ENCODE measurements at regions not wholly inside any gene's neighbourhood (a gene's known extent, or its start where the extent isn't known, plus 50 kb on each side); places are given as distances from the start of the nearest gene placed in this dataset.
A peak's percentile ranks its signal among the peaks of the same experiment; 100 is the strongest.
"Not testable (repeated sequence)": the region's sequence is repeated elsewhere in the genome, so short reads cannot be mapped to it uniquely, and the experiment has no call there.

DNA sequence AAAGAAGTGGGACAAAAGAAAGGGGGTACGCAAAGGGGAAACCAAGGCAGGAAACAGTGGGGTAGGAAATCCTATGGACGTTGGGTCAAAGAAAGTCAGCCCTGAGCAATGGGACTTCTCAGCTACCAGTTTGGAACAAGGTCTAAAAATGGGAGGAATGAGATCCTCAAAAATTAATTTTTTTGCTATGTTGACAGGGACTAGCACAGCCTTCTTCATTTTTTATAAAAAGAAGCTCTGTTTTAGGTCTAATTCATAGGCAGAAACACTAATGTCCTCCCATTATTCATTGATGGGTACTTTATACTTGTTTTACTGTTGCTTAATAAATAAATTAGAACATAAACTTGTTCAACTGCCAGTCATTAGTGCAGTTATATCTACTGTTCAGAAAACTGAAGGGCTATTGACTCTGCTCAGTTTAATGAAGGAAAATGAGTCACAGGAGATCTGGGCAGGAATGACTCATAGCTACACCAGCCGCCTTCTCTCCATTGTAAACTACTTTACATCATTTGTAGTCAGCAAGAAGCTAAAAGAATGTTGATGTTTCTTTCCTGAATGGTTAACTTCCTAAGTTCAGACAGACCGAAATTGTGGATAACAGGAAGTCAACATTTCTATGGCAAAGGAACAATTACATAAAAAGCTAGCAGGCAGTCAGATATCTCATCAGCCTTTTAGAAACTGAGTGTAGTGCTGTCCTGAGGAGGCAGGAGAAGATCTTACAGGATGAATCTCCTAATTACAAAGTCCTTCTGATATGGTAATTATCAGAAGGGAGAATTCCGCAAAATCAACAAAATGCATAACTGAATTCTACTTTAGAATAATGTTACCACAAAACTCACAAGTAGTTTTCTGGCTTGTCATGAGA, 356.4 kb upstream of the PKN2 start:
- DNase-seq: peak; percentile 6

DNA sequence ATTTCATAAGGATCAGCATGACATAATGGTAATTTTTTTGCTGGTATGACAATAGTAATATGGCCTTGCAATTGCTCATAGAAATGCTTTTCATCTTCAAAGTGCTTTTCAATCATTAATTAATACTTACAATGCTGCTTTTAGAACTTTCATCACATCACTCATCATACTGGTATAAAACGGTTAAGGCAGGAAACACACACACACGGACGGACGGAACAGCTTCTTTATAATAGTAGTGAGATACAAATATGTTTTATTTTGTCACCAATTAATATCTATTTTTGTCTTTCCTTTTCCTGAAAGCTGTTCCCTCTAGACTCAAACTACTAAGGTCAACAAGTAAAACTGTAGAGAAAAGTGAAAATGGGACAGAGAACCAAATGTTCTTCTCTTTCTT, 353.9 kb upstream of the PKN2 start:
- no peak for DNase-seq

DNA sequence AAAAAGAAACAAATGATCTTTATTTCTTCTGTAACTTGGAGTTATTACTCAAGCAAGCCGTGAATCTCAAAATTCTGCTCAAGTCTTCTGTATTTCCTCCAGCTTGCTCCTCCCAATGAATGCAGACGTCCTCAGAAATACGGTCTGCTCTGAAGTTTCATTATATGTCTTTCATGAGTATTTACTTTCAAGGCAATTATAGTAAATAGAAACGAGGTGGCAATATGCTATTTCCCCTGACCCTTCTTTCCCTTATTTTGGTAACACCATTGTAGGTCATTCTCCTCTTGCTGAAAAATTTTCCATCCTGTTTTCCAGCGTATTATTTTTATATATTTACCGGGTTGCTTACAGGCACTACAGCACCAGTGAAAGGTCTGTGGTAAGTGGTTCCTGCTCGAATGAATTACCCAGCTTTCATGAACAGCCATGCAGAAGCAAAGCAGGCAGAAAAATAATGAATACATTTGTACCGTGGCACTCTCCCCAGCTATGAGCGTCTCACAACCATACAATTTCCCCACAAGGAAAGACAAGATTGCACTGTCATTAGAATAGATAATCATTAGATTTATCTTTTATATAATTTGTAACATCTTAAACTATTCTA, 350.9 kb upstream of the PKN2 start:
- no peak for DNase-seq

DNA sequence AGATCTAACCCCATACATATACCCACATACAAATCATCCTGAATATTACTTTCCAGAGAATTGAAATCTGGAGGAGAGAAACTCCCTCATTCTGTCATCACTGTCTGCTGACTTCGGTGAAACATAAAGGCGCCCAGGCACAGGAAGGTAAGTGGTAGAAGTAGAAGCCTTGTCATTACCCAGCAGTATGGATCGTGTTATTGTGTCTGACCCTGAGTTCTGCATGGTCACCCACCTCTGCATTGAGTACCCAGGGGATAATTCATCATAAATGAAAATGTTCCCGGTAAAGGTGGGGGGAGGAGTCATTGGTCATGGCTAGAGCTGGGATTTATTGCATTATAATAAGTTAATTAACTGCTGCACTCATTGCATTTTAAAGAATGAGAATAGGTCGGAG, 342.6 kb upstream of the PKN2 start:
- peak; percentile 11 for DNase-seq

DNA sequence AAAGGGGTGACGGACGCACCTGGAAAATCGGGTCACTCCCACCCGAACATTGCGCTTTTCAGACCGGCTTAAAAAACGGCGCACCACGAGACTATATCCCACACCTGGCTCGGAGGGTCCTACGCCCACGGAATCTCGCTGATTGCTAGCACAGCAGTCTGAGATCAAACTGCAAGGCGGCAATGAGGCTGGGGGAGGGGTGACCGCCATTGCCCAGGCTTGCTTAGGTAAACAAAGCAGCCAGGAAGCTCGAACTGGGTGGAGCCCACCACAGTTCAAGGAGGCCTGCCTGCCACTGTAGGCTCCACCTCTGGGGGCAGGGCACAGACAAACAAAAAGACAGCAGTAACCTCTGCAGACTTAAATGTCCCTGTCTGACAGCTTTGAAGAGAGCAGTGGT, 342.0 kb upstream of the PKN2 start:
- not testable (repeated sequence) for DNase-seq

DNA sequence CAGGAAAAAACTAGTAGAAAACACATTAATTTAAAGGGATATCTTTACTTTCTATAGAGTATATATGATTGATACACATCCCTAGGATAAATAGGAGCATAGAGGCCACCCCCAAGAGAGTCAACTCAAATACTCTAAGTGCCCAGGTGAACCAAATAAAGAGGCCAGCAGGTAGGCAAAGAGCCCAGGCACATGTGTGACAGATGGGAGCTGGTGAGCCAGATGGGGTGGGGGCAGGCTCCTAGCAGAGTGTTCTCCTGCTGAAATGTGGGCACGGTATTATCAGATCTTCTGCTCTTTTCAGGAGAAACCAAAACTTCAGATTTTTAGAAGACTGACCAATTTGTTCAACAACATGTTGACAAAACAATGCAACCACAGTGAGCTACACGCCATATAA, 333.4 kb upstream of the PKN2 start:
- DNase-seq: no peak

DNA sequence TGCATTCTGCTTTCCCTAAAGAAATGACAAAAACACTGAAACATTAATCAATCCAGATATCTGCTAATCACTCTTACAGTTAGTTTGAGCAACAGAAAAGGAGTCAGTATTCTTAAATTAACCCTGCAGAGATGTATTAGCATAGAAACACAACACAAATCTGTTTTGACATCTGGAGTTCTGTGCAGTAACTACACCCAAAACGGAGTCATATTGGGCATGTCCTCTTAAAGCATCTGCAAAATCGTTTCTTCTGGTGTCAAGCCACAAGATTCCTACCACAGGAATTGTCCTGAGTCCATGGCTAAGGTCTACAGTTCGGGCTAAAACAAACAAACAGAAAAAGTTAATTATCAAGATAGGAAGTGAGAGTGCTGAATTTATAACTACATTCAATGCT, 332.1 kb upstream of the PKN2 start:
- no peak for DNase-seq

DNA sequence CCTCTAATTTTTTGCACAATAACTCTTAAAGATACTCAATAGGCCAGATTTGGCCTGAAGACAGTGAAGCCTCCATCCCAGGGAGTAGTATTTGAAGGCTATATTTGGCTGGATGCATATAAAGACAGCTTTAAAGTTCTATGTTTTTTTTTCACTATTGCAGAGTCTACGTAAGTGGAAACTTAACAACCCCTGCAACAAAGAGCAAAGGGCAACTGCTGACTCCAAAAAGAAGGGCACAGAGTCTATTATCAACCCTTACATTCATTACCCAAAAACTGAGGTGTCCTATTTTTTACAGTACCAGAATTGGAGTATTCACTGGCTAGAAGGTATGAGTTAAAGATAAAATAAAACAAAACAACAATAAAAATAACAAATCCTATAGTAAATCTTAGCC, 329.8 kb upstream of the PKN2 start:
- DNase-seq: no peak

DNA sequence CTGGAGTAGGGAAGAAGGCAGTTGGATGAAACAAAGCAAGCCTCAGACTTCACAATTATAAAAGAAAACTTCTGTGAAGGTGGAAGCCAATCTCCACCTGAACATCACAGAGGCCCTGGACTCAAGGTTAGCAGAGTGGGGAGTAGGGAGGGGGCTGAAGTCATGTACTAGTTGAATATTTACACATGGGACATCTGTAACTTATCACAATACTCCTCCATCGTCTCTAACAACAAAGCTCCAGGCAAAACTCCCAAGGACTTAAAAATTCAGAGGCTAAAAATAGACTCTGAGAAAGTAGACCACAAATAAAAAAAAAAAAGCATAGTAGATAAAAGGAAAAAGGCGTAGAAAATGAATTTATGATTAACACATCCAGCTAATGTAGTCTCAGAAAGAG, 326.3 kb upstream of the PKN2 start:
- no peak for DNase-seq

DNA sequence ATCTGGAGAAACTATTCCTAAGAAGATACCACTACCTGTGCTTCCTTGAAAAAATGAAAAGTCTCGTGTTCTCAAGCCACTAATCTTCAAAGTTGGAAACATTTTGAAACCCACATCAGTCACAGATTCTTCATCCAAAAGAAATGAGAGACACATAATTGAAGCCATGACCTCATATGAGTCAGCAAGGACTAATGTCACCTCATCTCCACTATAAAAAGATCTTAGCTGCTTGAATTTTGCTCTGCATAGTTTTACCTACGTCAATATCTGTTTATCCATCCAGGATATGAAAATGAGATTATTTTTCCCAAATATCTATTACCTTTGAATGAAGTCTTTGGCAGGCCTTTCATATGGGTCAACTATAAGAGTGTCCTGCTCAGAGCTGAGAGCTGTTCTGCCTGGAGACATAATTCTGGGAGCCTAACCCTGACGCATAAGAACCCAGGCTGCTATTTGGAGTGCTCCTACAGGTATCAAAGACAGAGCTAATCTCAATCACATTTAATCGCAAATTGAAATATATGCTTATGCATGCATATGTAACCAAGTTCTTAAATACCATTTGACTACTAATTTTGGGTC, 312.5 kb upstream of the PKN2 start:
- no peak for DNase-seq

DNA sequence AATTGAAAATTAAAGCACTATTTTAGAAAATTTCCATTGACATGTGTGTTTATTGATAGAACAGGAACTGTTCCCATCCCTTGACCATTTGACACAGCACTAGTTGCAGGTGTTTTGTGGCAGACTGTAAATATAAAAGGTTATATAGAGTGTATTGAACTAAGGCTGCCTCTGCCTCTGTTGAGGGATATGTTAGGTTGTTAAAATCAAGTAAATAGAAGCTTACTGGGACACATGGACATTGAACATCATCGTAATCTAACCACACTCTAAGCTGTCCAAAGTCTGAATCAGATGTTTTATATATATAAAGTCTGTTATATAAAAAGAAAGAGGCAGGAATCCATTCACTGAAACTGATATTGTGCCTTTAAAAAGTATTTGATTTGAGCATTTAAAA, 308.1 kb upstream of the PKN2 start:
- no peak for DNase-seq

DNA sequence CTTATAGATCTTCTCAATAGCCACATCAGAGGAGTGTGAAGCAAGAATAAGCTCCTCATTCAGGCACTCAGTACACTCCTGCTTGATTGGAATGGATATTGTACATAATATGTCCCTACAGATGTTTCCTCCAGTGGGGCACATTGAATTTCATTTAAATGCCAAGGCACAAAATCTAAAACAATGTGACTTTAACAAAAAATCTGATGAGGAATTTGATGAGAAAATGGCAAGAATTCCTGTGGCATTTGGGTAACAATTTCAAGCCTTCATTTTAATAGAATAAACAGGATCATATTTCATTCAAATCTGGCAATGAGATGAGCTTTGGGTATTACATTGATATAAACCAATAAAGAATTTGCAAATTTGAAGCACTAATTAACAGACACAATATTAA, 307.7 kb upstream of the PKN2 start:
- DNase-seq: no peak

DNA sequence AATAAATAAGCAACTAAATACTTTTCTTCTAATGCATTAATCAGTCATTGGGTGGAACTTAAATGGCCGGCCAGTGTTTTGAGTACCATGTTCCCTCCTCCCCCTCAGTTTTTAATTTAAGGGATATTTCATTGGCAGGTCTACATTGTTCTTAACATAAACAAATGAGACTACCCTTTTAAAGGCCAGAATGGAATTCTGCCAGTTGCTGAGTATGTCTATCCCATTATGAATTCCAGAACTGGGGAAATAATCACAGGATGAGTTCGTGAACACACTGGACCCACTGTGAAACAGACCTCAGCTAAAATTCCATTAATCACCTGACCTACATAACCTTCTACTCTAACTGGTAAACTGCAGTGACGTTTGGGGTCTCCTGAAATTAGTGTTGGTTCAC, 305.5 kb upstream of the PKN2 start:
- no peak for DNase-seq

DNA sequence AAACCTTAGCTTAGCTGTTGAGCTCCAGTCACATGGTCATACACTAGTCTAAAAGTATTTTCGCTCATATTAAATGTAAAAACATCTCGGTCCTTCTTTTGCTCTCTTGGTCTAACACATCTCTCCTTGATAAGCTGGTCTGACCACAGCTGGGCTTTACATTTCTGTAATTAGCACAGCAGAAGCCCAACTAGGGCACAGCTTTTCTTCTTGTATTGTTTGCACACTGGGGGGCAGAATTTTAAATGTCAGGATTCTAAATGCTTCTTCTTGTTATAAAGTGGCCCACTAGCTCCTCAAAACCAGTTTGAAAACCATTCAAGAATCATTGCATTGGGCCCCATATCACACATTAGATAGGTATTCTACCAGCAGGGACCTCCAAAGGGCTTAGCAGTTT, 289.1 kb upstream of the PKN2 start:
- DNase-seq: no peak

DNA sequence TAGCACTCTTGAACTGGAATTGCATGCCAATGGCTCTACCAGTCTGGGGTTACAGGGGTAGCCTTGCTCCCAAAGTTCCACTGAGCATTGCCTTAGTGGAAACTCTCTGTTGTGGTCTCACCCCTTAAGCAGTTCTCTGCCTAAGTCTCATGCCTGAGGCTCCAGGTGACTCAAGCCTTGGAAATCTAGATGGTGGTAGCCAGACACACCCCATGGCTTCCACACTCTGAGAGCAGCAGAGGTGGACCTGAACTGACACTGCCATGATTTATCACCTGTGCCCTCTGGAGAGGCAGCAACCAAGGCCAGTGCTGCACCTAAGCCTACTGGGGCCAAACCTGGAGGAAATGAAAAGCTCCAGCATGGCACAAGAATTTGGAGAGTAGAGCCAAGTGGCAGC, 285.7 kb upstream of the PKN2 start:
- no peak for DNase-seq

DNA sequence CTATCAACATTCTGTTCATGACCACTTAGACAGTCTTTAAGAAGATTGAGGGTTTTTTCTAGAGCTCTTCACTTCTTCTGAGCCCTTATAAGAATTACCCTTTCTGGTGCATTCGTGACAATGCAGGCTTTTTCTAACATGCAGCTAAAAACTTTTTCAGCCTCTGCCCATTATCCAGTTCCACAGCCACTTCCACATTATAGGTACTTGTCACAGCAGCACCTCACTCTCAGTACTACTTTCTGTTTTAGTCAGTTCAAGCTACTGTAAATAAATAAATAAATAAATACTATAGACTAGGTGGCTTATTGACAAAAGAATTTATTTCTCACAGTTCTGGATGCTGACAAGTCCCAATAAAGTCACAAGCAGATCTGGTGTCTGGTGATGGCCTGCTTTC, 284.4 kb upstream of the PKN2 start:
- DNase-seq: no peak

DNA sequence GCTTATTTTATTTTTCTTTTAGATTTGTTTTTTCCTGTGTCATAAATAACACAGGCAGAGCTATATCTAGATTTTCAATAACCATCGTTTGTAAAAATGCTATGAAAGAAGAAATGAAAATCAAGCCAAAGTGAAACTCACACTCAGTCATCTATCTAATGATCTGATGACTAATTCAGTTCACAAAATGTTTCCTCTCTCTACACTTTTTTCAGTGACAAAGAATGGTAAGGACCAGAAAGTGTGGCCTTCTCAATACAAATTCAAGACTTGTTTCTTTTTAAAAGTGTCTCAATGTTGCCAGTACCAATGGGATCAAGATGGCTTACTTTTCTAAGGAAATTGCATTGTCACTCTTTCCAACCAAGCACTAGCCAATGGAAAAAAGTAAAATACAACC, 282.8 kb upstream of the PKN2 start:
- no peak for DNase-seq

DNA sequence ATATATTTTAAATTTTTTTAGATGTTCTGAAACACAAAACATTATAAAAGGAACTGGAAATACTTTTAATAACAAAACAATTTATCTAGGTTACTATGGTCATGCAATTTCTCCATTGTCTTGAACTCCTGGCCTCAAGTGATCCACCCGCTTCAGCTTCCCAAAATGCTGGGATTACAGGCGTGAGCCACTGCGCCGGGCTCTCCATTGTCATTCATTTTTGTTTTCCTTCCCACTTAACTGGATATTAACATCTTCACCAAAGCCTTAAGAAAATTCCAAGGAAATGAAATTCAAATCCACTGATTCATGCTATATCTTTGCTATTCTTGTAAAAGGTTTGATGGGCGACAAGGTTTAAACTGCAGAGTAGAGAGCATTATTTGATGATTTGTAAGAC, 279.5 kb upstream of the PKN2 start:
- no peak for DNase-seq

DNA sequence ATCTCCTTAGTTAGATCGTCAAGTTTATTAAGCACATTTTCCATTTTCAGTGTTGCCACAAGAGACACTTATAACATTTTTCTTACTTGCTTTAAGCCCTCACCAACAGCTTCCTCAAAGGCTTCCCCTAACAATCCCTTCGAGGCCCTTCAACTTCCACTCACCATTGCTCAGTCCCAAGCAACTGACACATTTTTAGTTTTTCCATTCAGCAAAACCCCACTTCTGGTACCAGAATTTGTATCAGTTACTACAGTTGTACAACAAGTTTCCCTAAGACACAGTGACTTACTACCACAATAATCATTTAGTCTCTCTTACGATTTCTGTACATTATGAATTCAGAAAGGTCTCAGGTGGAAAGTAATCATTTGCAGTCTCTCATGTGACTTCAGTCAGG, 276.8 kb upstream of the PKN2 start:
- no peak for DNase-seq

DNA sequence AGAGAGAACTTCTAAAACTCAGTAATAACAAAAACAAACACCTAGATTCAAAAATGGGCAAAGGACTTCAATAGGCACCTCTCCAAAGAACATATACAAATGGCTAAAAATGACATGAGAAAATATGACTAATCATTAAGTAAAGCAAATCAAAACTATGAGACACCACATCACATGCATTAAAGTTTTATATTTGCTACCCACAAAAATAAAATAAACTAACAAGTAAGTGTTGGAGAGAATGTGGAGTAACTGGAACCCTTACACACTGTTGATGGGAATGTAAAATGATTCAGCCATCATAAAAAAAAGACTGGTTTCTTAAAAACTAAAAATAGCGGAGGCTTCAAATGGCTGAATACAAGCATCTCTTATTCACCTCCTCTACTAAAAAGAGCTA, 262.1 kb upstream of the PKN2 start:
- DNase-seq: no peak

DNA sequence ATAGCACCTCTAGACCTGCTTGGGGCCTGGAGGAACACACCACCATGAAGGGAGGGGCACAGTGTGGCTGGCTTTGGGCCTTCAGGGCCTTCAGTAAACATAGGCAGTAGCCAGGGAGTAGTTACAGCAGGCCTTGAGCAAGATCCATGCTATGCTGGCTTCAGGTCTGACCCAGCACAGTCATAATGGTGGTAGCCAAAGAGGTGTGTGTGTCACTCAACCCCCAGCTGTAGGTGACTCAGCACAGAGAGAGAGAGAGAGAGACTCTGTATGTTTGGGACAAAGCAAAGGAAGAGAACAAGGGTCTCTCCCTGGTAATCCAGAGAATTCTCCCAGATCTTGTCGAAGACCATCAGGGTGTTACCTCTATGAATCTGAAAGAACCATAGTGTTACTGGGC, 250.5 kb upstream of the PKN2 start:
- DNase-seq: no peak

DNA sequence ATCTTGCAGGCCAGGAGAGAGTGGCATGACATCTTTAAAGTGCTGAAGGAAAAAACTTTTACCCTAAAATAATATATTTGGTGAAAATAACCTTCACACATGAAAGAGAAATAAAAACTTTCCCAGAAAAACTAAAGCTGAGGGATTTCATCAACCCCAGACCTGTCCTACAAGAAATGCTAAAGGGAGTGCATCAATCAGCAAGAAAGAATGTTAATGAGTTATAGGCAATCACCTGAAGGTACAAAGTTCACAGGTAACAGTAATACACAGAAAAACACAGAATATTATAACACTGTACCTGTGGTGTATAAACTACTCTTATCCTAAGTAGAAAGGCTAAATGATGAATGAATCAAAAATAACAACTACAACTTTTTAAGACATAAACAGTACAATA, 249.2 kb upstream of the PKN2 start:
- no peak for DNase-seq

DNA sequence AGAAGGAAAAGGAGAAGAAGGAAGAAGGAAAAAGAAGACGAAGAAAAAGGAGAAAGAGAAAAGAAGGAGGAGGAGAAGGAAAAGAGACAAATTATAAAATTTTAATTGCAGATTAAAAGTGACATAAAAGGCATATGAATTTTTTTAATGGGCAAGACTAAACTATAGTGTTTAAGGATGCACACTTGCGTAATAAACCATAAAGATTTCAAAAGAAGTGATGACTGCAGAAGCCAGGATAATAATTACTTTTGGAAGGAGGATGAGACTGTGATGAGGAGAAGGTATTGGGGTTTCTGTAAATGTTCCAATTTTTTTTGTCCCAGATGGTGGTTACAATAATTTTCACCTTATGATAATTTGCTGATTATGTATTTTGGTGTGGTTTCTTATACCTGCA, 243.1 kb upstream of the PKN2 start:
- DNase-seq: no peak

DNA sequence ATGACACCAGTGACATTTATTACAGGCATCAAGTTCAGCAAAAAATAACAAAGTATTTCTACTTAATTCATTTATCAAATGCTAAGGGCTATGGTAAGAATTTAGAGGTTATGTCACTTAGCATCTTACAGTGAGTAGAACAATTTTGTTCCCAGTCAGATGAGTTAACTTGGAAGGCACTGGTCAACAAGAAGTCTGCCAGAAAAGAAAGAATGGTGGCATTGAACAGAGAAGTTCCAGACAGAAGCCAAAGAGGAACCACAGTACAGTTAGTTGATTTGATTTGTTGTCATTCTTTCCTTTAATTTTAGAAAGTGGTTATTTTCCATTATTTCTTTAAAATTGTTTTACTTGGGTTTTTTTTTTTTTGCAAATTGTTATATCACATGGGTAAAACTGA, 232.2 kb upstream of the PKN2 start:
- DNase-seq: no peak

DNA sequence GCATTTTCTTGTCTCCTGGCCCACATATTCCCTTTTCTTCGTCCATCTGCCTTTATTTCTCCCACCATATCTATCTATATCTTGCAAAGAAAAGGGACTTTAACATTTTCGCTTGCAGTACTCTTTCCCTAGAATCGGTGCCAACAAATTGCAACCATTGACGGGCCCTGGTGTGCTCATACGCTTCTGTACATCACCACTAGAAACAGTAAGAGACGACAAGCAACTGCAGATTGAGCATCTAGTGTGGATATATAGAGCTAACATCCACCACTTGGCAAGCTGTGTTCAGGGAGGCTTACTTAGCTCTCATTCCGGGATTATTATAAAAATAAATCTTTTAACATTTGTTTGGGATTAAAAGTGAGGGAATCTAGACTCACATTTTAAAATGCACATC, 230.8 kb upstream of the PKN2 start:
- no peak for DNase-seq
